Nucleus accumbens (tissue), 56 donors: ENCODE measurements at regions not wholly inside any gene's neighbourhood (a gene's known extent, or its start where the extent isn't known, plus 50 kb on each side); places are given as distances from the start of the nearest gene placed in this dataset.

Source experiments
- DNase-seq, 56 donors: peaks; one replicate each; lab custom pipeline; 2025; lab: John Stamatoyannopoulos, UW

DNA sequence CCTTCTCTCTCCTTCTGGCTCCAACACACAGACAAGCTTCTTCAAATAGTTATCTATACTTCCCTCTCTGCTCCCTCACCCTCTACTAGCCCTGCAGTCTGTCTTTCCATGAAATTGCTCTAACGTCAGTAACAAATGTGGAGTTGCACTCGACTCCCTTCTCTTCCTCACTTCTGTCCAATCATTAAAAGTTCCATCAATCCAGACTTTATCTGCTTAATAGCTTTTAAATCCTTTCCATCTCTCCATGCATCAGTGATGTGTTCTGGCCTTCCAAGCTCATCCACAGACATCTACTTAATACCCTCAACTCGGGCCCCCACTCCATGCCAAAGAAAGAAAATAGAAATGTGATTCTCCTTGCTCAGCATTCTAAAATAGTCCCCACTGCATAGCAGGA, 422.1 kb upstream of the CDH5 start:
- DNase-seq = no peak

DNA sequence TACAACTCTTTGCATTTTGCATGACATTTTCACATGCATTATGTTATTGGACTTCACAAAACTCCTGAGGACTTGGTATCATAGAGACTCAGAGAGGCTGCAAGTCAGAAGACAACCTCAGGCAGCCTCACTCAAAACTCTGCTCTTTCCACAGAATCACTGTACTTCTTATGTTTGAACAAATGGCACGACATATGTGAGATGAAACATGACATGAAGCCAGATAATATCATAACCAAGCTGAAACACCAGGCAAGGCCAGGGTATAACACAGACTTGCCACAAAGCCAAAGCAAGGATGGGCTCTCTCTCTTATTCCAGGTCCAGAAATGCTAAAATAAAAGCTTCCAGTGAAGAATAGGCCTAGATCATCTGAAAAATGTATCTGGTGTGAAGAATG, 425.8 kb upstream of the CDH5 start:
- no peak for DNase-seq

DNA sequence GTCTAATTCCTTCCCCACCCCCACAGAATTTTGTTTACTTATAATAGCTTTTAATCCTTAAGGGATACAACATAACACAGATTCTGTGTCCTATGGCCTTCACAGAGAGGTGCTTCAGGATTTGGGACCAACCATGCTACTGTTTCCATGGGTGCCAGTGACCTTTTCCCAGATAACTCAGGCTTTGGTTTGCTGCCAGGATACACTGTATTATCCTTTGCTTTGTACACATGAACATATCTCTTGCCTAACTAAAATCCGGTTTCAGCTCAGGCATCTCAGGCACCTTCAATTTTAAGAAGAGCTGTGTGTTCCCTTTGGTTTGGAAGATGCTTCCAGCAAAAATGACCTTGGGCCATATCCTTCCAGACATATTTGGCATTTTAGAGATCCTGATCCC, 428.4 kb upstream of the CDH5 start:
- no peak for DNase-seq

DNA sequence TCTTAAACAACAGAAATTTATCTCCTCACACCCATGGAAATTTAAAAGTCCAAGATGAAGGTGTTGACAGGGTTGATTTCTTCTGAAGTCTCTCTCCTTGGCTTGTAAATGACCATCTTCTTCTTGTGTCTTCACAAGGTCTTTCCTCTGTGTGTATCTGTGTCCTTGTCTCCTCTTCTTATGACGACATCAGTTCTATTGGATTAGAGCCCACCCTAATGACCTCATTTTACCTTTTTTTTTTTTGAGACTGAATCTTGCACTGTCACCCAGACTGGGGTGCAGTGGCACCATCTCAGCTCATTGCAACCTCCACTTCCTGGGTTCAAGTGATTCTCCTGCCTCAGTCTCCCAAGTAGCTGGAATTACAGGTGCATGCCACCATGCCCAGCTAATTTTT, 429.0 kb upstream of the CDH5 start:
- DNase-seq = no peak

DNA sequence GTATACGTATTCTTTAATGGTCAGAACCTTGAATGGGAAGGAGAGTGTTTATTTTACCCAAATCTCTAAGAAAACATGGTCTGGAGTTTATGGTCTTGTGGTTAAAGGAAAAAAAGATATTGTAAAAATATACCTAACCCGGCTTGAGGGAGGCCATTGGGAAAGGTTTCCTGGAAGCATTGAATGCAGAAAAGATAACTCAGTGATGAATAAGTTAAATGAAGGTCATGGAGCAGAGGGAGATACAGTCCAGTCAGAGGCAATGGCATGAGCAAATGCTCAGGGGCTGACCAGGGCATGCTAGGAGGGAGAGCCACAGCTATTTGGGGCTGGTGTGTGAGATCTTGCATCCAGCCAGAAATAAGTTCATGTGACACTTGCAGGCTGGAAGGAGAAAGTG, 430.4 kb upstream of the CDH5 start:
- DNase-seq = no peak

DNA sequence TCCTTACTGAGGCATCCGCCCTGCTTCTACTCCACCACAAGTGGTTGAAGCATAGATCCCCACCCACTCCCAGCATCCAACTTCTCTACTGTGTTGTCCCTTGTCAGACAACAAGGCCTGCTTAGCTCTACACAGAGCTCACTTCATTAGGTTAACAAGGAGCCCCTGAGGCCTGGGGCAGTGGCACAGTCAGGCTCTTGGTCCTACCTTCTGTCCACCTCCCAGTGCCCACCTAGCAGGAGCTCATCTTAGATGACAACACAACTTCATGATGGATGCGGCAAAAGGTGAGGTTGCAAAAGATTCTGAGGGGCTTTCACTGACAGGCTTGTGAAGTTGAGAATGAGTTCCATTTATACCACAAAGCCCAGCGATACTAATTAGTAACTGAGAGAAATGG, 432.0 kb upstream of the CDH5 start:
- no peak for DNase-seq

DNA sequence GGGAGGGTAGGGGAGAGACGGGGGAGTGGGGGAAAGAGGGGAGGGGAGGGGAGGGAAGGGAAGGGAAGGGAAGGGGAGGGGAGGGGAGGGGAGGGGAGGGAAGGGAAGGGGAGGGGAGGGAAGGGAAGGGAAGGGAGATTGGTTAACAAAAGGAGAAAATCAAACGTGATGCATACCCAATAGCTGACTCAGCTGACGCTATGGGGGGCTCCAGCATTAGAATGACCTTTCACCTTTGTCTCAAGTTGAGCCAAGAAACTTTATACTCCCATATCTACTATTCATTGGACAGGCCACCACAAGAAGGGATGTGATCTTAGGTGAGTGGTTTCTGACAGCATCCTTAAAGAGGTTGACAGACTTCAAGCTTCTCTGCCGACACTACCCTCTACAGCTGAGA, 432.8 kb upstream of the CDH5 start:
- no peak for DNase-seq

DNA sequence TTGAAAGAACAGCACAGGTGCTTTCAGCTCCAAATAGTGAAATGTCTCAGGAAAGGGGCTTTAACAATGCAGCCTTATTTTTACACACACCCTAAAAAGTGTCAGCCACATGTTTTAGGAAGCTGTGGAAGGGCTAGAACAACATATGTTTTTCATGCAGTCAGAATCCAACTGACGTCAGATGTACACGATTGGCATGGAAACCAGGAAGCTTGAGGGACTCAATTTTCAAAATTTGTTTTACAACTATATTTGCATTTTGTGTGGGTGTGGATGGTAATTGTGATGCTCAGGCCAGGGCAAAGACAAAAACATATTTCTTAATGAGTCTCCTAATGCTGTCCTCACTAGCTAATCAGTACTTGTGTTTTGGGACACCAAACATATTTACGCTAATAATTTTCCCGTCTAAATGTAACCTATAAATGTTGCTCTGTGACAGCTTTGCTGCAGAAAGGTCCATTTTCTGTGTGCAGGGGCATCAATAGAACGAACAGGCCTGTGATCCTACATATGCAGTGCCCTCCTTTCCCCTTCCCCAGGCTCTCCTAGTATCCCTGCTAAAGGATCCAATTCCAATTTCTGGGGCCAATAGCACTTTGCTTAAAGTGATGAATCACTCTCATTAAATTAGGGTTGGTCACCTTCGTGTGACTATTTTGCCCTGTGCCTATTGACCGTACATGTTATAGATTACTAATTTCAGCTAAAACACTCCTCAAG, 434.0 kb upstream of the CDH5 start:
- no peak for DNase-seq

DNA sequence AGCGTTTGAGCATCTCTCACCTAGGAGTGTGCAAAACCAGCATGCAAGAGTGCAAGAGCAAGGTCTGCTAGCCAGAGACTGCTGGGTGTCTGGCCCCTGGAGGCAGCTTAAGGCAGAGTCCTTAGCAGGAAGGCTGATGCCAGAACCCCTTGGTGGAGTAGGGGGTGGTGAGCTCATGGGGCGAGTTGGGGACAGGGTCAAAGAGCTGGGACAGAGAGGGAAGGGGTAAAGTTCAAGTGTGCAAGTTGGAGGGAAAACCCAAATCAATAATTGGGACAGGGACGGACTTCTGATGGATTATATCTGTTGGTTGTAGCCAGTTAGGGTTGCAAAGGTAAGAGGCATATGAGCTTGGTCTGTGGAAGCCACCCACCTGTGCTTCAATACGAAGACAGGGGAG, 443.6 kb upstream of the CDH5 start:
- no peak for DNase-seq

DNA sequence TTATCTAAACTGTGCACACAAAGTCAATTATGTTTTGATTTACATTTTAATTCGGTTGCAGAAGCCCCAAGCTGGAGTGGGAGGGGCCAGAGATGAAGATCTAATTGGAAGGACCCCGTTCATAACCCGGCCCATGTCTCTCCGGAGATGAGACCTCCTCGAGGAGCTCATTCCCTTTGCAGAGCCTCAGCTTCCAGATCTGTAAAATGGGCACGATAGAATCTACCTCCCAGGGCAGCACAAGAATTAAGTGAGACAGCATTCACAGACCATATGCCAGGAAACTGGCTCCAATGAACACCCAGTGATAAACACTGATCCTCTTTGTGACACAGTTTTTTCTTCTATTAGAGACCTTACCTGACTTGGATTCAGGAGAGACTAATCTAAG, 446.5 kb upstream of the CDH5 start:
- DNase-seq = no peak

DNA sequence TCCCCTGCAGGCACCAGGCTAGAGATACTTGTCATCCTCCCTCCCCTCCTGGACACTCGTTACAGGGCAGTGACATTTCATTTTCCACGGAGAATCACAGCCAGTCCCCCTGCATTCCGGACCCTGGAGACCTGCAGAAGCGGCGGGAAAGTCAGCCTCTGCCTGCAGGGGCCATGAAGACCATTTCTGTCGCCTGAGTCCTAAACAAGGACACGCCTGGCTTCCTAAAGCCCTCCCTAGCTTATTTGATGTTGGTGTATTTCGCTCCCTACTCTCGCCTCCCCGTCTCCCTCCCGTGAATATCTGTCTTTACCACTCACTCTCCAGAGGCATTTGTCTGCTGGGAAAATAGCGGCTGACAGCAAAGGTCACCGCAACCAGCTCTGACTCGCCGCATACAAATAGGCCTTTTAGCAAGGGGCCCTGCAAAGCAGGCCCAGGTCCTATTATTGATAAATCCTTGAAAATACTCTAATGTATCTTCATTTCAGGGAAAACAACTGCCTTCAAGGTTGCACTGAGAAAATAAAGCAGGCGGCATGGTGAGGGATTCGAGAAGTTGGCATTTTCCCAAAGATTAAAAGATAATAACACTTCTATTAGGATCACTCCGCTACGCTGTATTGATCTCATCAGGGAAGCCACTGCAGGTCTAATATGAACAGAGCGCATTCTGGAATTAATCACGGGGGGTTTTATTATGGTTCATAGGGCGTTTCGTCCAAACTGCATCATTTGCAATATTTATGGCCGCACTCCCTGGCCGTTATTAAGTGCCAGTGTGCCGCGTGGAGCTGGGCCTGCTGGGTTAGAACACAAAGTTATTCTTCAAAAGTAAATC, 447.1 kb upstream of the CDH5 start:
- no peak for DNase-seq

DNA sequence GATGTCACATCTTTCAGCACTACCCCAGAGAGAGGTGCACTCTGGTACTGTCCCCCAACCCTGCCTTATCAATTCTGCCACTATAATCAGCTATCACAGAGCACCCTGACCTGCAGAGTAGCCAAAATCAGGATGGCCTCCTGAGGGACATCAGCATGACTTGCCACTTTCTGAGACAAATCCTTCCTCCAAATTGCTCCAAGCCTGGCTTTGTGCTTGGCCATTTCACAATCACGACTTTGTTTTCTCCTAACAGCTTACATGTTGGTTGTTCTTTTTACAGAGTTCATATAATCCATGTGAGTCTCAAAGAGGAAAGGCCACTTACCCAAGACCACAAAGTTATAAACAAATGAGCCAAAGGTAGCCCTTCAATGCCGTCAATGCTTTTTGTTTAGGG, 449.0 kb upstream of the CDH5 start:
- no peak for DNase-seq

DNA sequence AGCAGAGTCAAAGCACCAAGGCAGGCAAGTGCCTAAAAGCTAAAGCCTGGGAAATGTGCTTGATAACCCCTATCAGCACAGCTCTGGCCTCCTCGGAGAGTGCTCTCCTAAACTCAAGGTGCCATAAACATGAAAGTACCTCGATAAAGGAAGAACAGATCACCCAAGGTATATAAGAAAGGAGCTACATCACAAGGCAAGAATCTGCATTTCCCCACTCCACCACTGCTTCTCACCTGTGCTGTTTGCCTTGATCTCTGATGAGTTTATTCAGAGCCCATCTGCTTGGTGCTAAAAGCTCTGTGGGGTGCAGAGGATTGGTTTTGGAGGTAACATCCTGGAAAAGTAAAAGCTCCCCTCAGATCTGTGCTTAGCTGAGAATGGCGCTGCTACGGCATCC, 449.5 kb upstream of the CDH5 start:
- no peak for DNase-seq

DNA sequence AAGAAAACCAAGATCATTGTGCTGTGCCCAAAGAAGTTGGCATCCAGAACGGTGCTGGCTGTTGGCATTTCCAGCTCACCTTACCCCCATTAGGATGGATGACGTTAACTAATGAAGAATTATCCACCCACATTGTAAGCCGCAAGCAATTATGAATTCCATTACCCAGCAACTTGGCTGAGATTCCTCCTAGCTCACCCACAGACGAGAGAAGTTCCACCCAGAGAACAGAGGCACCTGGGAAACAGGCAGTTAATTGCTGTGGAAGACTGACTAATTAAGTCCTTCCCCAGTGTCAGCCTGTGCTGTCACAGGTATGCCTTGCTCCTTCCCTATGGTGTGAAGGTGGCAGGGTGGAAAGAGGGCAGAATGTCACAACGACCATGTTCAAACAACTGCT, 456.2 kb upstream of the CDH5 start:
- peak in 5 of 56 donors; percentile 3 to 26 (median 15) for DNase-seq

DNA sequence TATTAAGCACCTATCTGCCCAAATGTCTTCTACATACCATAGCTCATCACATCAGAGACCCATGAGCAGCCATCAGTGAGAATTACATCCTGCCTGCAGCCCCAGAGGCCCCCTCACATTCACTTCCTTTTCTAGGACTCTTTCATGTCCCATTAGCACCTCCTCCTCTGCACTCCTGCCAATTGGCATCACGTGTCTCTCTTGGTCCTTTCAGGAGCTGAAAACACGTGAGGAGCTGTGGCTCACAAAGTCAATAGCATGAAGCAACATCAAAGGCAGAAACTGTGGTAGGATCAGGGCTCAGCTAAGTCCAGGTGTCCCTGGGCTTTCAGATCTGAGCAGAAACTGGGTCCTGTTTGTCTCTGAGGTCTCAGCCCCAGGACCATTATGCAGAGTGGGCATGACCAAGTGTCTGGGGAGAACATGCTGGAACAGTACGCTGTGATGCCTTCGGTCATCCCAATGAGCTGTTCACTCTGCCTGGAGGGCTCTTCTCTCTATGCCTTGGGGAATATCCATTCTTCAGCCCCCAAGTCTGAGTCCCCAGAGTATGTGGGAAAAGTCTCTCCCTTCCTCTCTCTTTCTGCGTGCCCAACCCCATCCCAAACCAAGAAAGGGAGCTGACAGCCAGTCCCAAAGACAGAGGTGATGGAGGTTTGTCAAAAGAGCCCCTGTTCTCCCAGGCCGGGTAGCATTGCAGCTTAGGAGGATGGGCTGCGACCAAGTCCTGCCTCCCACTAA, 457.0 kb upstream of the CDH5 start:
- no peak for DNase-seq

DNA sequence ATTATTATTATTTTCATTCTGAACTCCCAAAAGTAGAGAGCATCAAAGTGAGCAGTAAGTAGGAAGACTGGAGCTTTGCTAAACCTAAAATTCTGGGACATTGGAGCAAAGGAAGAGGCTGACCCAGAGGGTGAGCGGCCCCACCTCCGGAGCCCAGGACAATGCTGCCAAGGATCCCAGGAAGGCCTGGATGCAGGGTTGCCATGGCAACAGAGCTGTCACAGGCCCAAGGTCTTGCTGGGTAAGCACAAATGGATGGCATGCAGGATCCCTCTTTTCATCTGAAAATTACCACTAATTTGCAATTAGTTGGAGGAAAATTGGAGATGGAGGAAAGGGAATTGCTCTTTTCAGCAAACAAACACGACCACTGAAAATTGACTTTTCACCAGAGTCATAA, 457.9 kb upstream of the CDH5 start:
- peak in 11 of 56 donors; percentile 0 to 16 (median 5) for DNase-seq

DNA sequence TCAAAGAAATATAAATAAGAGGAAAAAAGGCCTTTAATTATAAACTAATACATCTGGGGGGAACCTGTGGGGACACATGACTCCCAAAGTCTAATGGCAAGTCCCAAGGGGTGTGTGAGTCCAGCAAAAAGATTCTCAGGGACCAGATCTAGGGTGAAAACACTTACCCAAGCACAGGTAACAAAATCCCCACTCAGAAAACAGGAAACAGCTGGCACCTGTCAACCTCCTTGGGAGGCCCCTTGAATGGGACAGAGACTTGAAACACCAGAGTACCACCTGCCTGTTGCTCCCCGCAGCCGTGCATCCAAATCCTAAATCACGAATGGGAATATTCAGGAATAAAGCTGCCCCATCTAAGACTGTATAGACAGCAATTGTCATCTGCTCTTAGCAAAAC, 461.2 kb upstream of the CDH5 start:
- DNase-seq = no peak

DNA sequence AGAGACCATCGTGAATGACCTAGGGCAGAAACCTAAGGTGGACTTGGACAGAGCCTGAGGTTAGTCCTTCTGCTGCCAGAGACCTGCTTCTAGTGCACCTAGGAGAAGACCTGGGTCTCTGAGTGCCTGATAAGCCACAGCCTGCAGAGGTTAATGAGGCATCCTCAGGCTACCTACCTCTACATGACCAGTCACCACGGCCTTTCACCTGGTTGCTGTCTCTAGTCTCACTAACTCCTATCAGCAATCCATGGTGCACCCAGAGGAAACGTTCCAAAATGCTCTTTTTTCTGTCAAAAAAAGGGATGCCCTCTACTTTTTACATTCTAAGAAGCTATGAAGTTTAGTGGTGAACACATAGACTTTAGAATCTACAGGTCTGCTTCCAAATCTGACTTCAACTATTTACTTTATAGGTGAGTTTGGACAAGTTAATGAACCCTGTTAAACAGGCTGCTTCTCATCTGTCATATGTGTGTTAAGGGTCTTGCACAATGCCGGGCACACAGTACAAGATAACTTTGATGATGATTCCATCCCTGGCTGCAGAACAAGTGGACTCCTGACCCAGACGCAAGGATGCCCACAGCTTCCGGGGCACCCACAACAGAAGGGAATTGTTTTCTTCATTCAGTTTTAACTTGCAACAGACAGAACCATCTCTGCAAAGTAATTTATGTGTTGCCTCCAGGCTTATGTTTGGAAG, 469.9 kb upstream of the CDH5 start:
- no peak for DNase-seq

DNA sequence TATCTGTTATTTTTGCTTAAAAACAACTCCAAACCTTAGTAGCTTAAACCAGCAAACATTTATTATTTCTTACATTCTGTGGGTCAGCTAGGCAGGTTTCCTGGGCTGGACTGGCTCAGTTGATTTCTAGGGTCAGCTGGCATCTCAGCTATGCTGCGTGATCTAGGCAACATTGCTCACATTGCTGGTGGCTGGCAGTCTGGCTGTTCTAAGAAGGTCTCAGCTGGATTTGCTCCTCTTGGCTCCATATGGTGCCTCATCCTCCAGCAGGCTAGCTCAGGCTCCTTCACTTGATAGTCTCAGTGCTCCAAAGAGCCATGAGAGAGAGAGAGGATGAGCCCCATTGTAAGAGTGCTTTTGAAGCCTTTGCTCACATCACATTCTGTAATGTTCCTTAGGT, 470.6 kb upstream of the CDH5 start:
- DNase-seq = no peak

DNA sequence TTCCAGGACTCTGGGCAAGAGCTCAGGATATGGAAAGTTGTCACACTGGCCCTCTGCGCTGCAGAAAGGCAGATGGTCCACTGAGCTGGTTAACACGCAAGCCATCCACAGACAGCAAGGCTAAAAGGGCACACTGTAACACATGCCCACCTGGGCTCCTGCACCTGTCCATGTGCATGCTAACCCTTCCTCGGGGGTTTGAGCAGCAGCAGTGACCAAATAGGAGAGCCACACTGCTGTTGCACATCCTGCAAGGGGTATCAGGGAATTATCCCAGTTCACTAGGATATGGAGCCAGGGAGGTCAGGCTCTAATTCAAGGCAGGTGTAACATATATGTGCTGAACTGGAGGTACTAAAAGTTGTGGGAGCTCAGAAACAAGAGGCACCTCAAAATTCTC, 471.0 kb upstream of the CDH5 start:
- DNase-seq = no peak

DNA sequence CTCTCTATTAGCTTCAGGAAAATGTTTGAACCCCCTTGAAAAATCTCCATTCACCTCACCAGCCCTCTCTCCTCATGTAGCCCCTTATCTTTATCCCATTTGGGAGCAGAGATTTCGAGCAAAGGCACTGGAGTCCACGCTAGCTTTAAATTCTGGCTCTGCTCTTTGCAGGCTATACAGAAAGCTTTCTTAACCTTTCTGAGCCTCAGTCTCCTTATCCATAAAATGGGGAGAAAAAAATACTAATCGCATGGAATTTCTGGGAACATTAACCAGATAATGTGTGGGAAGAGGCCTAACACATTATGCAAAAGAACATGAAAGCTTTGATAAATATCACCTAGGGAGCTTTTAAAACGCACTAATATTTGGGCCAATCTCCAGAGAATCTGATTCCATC, 476.3 kb upstream of the CDH5 start:
- DNase-seq = no peak
